HG03280 (cell line): ENCODE measurements at regions not wholly inside any gene's neighbourhood (a gene's known extent, or its start where the extent isn't known, plus 50 kb on each side); places are given as distances from the start of the nearest gene placed in this dataset.

Experiments used
- ATAC-seq: cut with Tn5 transposase; IDR thresholded peaks from one replicate; pipeline ENCODE4 v1.9.1; 2021; ENCODE audit warnings: mild to moderate bottlenecking, moderate library complexity; ENCODE audit not compliant: unreplicated experiment

DNA sequence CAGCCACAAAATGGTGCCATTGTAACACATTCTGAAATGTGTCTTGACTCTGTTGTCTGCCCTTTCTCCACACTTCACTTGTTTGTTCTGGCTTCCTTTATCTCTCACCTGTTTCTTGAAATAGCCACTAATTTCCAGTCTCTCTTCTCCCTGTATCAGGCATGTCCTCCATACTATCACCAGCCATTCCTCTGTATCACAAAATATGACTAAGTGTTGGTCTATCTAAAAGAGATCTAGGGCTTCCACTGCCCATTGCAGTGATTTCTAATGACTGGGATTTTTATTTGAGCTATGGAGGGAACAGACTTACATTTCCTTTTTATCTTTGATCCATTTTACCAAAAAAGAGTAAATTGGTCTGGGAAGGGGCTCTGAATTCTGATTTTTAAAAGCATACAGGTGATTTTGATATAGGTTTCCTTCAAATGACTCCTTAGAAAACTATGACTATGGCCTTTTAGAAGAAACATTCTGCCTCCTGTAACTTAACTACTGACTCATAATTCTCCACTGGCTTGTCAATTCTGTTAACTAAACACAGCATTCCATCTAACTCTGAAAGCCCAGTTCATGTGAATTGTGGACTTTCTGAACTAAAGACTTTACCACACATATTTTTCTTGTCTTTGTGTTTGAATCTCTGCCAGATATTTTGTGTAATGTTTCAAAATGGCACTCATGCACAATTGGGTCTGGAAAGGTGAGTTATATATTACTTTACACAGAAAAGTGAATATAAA lies 1121.4 kb downstream of the XPNPEP1 start:
- no peak for ATAC-seq

DNA sequence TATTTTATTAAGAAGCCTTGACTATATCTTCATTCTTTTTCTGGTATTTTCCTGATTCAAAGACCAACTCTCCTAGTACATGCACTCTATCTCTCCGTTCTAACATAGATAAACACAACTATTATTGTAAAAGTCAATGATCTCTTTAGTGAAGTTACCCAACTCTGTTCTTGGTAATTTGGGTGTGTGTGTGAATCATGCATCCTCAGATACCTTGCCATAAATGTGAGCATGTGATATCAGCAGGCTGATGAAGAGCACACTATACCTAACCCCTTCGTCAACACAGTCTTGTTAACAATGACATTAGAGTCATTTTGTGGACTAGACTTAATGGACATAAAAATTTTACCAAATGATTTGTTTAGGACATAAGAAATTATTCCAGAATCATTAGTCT lies 1122.1 kb downstream of the XPNPEP1 start:
- no peak for ATAC-seq

DNA sequence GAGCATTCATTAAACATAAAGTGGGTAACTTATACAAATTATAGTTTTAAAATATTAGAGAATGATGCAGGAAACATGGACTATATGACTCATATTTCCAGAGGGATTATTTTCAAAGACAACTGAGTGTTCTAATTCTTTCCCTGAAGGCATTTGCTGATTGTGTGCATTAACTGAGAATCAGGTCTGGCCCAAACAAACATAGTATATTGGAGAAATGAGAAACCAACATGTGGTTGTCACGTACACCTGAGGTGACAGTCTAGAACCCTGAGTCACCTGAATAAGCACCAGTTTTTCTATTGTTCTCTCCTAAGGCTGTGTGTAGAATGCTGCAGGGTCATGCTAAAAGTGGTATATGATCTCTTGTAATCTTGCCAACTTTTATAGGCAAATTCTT lies 1125.7 kb downstream of the XPNPEP1 start:
- no peak for ATAC-seq

DNA sequence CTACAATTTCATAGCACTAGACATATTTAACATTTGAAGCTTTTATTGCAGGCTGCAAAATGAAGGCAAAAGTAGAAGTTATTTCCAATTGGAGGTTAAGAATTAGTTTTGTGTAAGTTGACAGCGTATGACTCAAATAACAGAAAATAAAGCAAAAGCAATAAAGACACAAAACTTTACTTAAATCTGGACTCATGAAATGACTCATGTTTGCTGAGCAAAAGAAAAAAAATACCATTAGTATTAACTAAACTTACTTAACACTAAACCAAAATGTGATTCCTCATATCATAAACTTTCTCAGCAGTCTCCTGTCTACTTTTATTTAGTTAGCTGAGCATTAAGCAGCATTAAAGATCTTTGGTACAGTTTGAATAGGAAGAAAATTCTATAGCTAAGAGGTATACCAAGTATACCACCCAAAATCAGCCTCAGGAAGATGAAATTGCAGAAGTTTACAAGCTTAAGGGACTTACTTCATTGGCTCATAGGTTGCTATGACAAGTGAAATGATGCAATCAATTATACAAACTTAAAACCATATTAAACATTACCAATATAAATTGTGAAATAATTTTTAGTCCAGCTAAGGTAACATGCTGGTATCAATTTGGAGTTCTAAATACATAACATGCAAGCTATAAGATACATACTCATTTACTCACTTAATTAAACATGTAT lies 1131.4 kb downstream of the XPNPEP1 start:
- no peak for ATAC-seq

DNA sequence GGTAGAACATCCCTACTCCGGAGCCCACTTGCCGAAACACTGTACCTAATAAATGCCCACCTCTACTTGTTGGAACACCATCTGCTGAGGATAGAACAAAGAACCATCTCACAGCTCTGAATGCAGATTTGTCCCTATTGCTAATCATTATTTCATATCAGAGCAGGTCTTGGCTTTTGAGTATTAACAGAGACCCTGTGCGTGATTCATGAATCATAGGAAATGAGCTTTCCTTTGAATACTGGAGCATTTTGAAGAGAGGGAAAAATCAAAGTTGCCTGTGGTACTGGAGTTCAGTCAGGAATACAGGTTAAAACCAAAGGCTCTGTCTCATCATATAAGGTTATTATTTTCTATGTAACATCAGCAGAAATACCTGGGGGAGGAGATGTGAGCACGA lies 1132.3 kb downstream of the XPNPEP1 start:
- ATAC-seq: no peak

DNA sequence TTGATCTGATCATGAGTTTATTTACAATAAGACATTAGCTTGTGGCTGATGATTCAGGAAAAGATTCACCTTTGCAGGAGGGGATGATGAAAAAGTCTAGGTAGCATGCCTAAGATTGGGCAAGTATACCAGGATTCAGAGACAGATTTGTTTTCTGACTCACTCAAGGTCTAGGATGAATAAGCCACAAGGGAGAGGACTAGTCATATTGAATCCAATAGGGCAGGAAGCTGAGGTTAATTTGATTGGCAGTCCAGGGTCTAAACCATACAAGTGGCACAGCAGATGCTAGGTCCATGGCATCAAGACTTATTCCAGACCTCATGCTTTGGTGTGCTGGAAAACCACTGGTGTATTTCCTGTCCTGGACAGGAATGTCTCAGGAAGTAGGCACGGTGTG lies 1133.4 kb downstream of the XPNPEP1 start:
- no peak for ATAC-seq

DNA sequence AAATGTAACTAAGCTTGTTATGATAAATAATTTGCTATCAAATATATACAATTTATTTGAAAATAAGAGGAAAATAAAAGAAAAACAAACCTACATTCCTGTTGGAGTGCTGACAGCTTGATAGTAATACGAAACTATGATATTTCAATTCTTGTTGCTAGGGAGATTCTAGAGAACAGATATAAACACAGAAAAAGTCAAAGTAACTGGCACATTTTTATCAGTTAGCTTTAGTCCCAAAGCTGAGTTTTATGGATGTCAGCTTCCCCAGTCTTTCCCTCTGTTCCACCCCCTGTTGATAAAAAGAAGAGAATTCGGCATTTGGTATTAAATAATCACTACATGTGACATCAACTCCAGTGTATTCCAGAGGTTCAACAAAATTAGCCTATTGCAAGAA lies 1134.0 kb downstream of the XPNPEP1 start:
- ATAC-seq: no peak

DNA sequence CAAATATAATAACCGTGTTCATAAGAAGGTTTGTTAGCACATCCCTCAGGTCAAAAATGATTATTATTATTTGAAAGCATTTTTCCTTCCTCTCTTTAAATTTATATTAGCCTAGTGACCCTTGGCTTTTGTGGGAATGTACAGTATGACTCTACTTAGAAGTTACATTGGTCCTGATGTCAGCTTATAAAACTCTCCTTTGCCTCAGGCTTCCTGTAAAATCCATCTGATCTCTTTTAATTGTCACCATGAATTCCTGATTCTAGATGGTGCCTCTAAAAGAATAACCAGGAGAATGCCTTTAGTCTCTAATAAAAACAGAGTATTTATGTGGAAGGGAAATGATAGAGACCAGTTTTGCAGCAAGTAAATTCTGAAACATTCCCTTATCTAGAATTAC lies 1134.4 kb downstream of the XPNPEP1 start:
- ATAC-seq: no peak

DNA sequence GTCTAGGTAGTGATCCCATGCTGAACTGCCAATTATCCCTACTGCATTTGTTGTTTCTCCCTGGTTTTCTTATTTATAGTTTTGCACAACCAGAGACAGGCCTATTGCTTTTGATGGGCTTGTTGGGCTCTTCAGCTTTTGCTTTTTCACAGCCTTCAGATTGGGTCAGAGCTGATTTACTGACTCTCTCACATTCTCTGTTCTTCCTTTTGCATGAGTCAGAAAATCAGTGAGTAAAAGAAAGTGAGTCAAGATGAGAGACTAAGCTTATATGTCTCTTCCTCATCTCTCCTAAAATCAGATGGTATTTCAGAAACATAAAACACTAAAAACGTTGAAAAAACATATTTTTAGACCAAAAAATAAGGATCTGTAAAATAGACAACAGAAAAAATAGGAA lies 1135.4 kb downstream of the XPNPEP1 start:
- no peak for ATAC-seq

DNA sequence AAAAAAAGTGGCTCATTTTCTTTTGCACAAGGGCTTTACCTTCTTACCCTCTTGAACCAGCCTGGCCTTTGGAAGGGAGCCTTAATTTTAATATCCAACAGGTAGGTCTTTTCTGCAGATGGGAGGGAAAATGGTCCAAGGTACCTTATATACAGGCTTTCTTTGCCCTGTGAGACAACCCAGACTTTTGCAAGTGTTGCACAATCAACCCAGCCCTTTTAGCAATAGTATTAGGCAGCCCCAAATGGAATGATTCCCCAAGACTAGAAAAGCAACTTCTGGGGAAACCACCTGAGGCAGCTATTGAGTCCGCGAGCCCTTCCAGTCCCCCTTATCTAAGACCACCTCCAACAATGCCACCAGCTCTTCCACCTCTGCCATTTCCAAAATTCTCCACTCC lies 1138.3 kb downstream of the XPNPEP1 start:
- ATAC-seq: no peak

DNA sequence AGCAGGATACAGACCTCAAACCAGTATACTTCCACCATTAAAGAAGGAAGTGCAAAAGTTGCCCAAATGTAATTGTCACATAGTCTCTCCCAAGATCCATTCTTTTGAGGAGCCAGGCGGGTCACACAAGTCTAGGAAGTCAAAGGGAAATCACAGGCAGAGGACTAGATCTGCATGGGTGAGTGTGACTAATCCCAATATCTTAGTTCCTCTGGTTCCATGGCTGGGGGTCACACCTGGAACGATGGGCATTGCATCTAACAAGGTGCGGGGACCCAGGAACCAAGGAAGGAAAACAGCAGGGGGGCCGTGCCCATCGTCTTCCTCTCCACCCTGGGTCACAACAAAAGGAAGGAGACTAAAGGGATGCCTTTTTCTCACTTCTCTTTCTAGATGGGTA lies 1138.8 kb downstream of the XPNPEP1 start:
- ATAC-seq: no peak

DNA sequence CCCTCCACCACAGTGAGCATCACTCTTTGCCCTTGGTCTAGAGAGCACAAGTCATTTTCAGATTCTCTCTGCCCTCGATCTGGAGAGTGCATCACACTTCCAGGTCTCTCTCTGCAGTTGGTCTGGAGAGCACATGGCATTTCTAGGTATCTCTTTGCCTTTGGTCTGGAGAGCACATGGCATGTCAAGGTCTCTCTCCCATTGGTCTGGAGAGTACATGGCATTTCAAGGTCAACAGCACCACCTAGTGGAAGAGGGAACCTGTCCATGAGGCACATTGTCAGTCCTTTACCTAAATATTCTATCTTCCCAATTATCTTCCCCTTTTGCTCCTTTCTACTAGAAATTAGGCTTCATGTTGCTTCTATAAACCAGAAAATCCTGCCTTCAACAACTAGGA lies 1139.4 kb downstream of the XPNPEP1 start:
- peak; percentile 68 for ATAC-seq

DNA sequence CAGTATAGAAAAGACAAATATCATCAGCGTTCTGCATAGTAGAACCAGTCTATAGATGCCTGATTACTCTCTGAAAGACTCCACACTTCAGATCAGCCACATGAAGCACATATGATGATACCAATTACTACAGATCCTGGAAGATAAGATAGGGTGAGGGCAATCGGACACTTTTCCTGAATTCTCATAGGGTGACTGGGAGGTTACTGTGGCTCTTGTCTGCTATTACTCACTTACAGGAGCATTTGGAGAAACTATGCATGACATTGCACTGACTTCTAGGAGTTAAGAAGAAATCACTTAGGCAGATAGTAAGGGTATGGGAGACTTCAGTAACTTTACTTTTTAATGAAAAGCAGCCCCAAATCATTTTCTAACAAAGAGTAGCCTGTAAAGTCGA lies 1140.9 kb downstream of the XPNPEP1 start:
- no peak for ATAC-seq

DNA sequence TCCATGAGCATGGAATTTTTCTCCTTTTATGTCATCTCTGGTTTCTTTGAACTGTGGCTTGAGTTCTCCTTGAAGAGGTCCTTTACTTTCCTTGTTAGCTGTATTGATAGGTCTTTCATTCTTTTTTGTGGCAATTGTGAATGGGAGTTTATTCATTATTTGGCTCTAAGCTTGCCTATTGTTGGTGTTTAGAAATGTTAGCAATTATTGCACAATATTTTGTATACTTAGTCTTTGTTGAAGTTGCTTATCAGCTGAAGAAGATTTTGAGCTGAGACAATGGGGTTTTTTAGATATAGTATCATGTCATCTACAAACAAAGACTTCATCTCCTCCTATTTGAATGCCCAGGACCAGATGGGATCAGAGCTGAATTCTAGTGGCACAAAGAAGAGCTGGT lies 1143.8 kb downstream of the XPNPEP1 start:
- ATAC-seq: no peak

DNA sequence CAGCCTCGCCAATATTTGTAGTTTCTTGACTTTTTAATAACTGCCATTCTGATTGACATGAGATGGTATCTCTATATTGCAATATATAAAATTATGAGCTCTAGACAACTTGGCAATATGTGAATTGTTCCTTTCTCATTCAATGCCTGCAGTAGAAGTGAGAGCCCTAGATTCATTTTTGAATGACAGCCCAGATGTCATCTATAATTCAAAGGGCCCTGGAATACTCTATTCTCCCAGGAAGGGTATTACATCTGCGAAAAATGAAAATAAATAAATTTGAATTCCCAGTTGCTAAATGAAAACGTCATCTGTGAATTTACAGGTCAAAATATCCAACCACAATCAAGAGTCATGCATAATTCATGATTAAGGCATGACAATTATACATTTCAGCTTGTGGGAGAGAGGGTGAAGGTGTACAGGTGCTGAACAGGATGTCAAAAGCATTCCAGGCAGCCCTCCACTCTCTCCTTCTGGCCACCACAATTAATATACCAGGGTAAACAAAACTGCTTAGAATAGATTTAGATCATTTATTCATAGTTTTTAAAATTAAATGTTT lies 1147.3 kb downstream of the XPNPEP1 start:
- ATAC-seq: no peak

DNA sequence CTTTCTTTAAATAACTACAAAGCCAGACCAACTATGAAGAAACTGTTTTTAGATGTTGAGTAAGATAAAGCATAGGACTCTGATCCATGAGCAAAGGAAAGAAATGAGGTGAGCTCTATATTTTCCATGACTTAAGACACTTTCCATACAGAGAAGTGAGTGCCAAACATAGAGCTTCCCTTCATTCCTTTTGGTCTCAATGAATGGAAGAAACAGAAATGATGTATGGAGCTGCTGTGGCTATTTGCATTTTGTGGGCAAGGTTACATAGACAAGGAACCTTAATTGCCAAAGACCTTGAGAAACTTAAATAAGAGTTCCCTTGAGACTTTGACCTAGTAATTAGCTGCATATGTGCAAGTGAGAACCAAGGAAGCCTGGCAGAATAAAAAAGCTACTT lies 1152.2 kb downstream of the XPNPEP1 start:
- no peak for ATAC-seq

DNA sequence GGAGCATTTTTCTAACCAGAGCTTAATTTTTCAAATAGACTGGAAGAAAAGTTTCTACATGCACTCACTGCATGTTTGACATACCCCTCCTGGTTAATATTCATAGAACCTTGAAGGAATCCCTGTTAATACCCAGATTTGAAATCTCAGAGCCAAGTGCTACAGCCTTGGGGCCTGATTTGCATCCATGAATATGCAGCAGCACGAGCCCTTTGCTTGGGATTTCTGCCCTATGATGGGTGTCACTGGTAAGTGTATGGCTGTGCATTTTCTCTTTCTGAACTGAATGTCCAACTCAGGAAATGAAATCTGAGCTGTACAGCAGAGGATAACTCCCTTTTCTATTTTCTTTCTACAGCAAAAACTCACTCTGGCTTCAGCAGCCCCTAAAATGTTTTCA lies 1157.5 kb downstream of the XPNPEP1 start:
- no peak for ATAC-seq

DNA sequence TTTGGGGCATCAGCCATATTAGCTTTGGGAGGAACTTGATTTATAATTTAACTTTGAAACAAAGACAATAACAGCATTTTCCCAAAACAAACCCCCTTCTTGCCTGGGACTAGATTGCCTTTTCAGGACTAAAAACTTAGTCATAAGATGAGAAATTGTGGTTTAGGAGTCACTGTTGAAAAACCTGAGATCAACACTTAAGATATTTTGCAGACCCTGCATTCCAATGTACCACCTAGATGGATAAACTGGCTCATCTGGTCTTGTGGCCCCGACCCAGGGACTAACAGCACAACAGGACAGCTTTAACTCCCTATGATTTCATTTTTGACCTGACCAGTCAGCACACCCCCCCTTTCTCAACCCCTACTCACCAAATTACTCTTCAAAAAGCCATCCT lies 1165.4 kb downstream of the XPNPEP1 start:
- no peak for ATAC-seq

DNA sequence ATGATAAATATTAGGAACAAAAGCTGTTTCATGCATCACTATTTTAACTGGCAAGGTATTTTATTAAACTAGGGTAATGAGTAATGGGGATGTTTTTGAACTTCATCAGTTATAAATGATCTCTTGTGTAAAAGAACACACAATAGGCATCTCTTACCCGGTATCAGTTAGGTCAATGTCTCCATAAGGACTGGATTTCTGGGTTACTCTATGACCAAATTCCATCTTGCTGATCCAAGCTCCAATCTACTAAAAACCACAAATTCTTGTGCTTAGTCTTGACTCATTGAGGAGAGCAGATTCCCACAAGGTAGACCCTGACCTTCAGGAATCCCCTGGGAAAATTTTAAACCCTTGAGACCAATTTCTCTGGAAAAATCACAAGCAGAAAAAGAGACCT lies 1167.7 kb downstream of the XPNPEP1 start:
- no peak for ATAC-seq

DNA sequence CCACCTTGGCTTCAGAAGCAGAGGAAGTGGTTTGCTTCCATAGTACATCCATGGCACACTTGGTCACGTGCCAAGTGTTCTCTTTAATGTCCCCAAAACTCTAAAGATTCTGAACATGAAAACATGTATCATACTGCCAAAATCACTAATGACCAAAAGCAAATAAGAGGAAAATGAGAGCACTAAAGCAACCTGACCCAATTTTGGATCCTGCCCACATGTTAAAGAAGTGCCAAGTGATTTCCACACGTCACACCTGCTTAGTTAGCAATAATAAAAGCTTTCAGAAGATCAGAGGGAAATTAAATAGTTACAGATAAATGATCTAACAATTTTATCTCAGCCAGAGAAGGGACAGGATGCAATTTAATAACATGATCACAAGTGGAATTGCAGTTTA lies 1170.0 kb downstream of the XPNPEP1 start:
- no peak for ATAC-seq

DNA sequence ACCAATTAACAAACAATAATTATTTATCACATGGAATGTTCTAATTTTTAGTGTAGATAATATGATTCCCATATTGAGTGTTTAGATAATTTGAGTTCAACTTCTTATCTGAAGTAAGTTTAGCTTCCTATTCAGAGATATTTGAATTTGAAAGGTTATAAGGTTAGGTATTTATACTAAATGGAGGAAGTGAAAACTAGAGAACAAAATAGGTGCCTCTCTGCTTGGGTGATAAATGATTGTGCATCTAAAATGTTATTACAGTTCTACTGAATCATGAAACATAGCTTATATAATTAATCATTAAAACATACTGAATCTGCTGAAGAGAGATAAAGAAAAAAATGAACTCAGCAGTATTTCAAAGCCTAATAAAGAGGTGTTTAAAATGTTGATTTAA lies 1174.3 kb downstream of the XPNPEP1 start:
- ATAC-seq: no peak

DNA sequence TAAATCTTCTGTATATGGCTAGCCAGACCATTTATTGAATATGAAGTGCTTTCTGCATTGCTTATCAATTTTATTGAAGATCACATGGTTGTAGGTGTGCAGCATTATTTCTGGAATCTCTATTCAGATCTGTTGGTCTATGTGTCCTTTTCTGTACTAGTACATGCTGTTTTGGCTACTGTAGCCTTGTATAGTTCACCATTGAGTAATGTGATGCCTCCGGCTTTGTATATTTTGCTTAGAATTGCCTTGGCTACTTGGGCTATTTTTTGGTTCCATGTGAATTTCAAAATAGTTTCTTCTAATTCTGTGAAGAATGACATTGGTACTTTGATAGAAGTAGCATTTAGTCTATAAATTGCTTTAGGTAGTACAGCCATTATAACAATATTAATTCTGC lies 1187.2 kb downstream of the XPNPEP1 start:
- ATAC-seq: no peak
